WTC11 (cell line): ENCODE measurements at regions not wholly inside any gene's neighbourhood (a gene's known extent, or its start where the extent isn't known, plus 50 kb on each side); places are given as distances from the start of the nearest gene placed in this dataset.

Source experiments
- ATAC-seq: fragments of 200-7000 bp; cut with Tn5 transposase; 2 replicates; pipeline ENCODE4 v1.10.0; 2021; ENCODE audit warnings: mild to moderate bottlenecking, moderate library complexity
- CTCF ChIA-PET: fragments of 300-600 bp; sonication (Branson Sonifier 250); formaldehyde crosslinking; loops from one replicate; lab custom pipeline; 2021; ENCODE audit warnings: antibody characterized with exemption; lab: Charles Lee
- POLR2A ChIA-PET: fragments of 350-600 bp; sonication (Branson Sonifier 250); formaldehyde crosslinking; loops from one replicate; lab custom pipeline; 2021; ENCODE audit warnings: antibody characterized with exemption; lab: Charles Lee
- DNase-seq: peaks from one replicate; pipeline ENCODE4 v3.0.0; 2021; ENCODE audit warnings: low spot score
- H3K27ac Mint-ChIP-seq: 2 replicates; pipeline ENCODE4 v1.8.0; 2021; ENCODE audit warnings: mixed read lengths
- H3K27me3 Mint-ChIP-seq: 2 replicates; pipeline ENCODE4 v1.8.0; 2021; ENCODE audit warnings: low read depth, mild to moderate bottlenecking, moderate library complexity, mixed read lengths
- H3K36me3 Mint-ChIP-seq: 2 replicates; pipeline ENCODE4 v1.8.0; 2021; ENCODE audit warnings: mixed read lengths
- H3K4me1 Mint-ChIP-seq: 2 replicates; pipeline ENCODE4 v1.8.0; 2022; ENCODE audit warnings: mixed read lengths
- H3K4me3 Mint-ChIP-seq: 2 replicates; pipeline ENCODE4 v1.8.0; 2021; ENCODE audit warnings: mild to moderate bottlenecking, moderate library complexity, mixed read lengths
- H3K9me3 Mint-ChIP-seq: 2 replicates; pipeline ENCODE4 v1.8.0; 2021; ENCODE audit warnings: mixed read lengths
- CREM ChIP-seq: sonication (generic); formaldehyde crosslinking; IDR thresholded peaks from 2 replicates; pipeline ENCODE4 v1.8.1; 2022; ENCODE audit warnings: mild to moderate bottlenecking, missing genetic modification reagents, moderate library complexity
- E2F5 ChIP-seq: sonication (generic); formaldehyde crosslinking; IDR thresholded peaks from 2 replicates; pipeline ENCODE4 v1.8.1; 2022; ENCODE audit warnings: mild to moderate bottlenecking, moderate library complexity, missing genetic modification reagents
- EMX1 ChIP-seq: fragments of 250-450 bp; sonication (Bioruptor Pico); IDR thresholded peaks from 2 replicates; pipeline ENCODE4 v1.8.0; 2021; ENCODE audit warnings: mild to moderate bottlenecking
- ESRRA ChIP-seq: sonication (generic); formaldehyde crosslinking; IDR thresholded peaks from 2 replicates; pipeline ENCODE4 v1.8.1; 2022; ENCODE audit warnings: mild to moderate bottlenecking, missing genetic modification reagents, borderline replicate concordance
- FOXJ3 ChIP-seq: sonication (generic); formaldehyde crosslinking; IDR thresholded peaks from 2 replicates; pipeline ENCODE4 v1.9.0; 2021; ENCODE audit warnings: missing genetic modification reagents, mild to moderate bottlenecking, borderline replicate concordance
- GABPB1 ChIP-seq: sonication (generic); formaldehyde crosslinking; IDR thresholded peaks from 2 replicates; pipeline ENCODE4 v1.8.1; 2023; ENCODE audit warnings: mild to moderate bottlenecking, missing genetic modification reagents
- HMGA2 ChIP-seq: fragments of 250-450 bp; sonication (Bioruptor Pico); IDR thresholded peaks from 2 replicates; pipeline ENCODE4 v1.4.0; 2021; ENCODE audit warnings: mild to moderate bottlenecking, moderate library complexity
- IRF2 ChIP-seq: sonication (generic); formaldehyde crosslinking; IDR thresholded peaks from 2 replicates; pipeline ENCODE4 v1.8.0; 2022; ENCODE audit warnings: low read depth, missing genetic modification reagents, borderline replicate concordance
- JUN ChIP-seq: sonication (generic); formaldehyde crosslinking; IDR thresholded peaks from 2 replicates; pipeline ENCODE4 v1.8.0; 2023; ENCODE audit warnings: mild to moderate bottlenecking, missing genetic modification reagents
- NR3C1 ChIP-seq: sonication (generic); formaldehyde crosslinking; conservative IDR thresholded peaks from 2 replicates; pipeline ENCODE4 v1.8.1; 2023; ENCODE audit warnings: low read depth, mild to moderate bottlenecking, missing genetic modification reagents
- SMAD3 ChIP-seq: sonication (generic); formaldehyde crosslinking; IDR thresholded peaks from 2 replicates; pipeline ENCODE4 v1.8.0; 2022; ENCODE audit warnings: missing genetic modification reagents, mild to moderate bottlenecking, borderline replicate concordance
- SOX15 ChIP-seq: fragments of 250-450 bp; sonication (Bioruptor Pico); IDR thresholded peaks from 2 replicates; pipeline ENCODE4 v1.9.0; 2021; ENCODE audit warnings: mild to moderate bottlenecking
- TCF7 ChIP-seq: sonication (generic); formaldehyde crosslinking; IDR thresholded peaks from 2 replicates; pipeline ENCODE4 v1.8.0; 2022; ENCODE audit warnings: mild to moderate bottlenecking, low read depth, missing genetic modification reagents, moderate library complexity
- TEAD1 ChIP-seq: sonication (generic); formaldehyde crosslinking; IDR thresholded peaks from 2 replicates; pipeline ENCODE4 v1.8.0; 2022; ENCODE audit warnings: mild to moderate bottlenecking, missing genetic modification reagents
- TEAD4 ChIP-seq: sonication (generic); formaldehyde crosslinking; IDR thresholded peaks from 2 replicates; pipeline ENCODE4 v1.8.0; 2022; ENCODE audit warnings: mild to moderate bottlenecking, missing genetic modification reagents
- TP53 ChIP-seq: sonication (generic); formaldehyde crosslinking; IDR thresholded peaks from 2 replicates; pipeline ENCODE4 v1.8.1; 2023; ENCODE audit warnings: mild to moderate bottlenecking, missing genetic modification reagents
- ZBTB21 ChIP-seq: sonication (generic); formaldehyde crosslinking; IDR thresholded peaks from 2 replicates; pipeline ENCODE4 v1.8.1; 2023; ENCODE audit warnings: mild to moderate bottlenecking, missing genetic modification reagents, borderline replicate concordance
- ZNF219 ChIP-seq: sonication (generic); formaldehyde crosslinking; IDR thresholded peaks from 2 replicates; pipeline ENCODE4 v1.8.0; 2023; ENCODE audit warnings: missing genetic modification reagents, mild to moderate bottlenecking, borderline replicate concordance
- ZNF317 ChIP-seq: sonication (generic); formaldehyde crosslinking; IDR thresholded peaks from 2 replicates; pipeline ENCODE4 v1.8.1; 2023; ENCODE audit warnings: low read depth, mild to moderate bottlenecking, moderate library complexity, missing genetic modification reagents, borderline replicate concordance
- ZNF416 ChIP-seq: fragments of 250-450 bp; sonication (Bioruptor Pico); IDR thresholded peaks from 2 replicates; pipeline ENCODE4 v1.9.0; 2021; ENCODE audit warnings: mild to moderate bottlenecking, inconsistent platforms
- ZNF425 ChIP-seq: fragments of 250-450 bp; sonication (Bioruptor Pico); conservative IDR thresholded peaks from 2 replicates; pipeline ENCODE4 v1.9.0; 2021; ENCODE audit warnings: mild to moderate bottlenecking
- TF ChIP-seq, protein P1 (sequence below): fragments of 250-450 bp; sonication (Bioruptor Pico); IDR thresholded peaks from 2 replicates; pipeline ENCODE4 v1.9.0; 2021; ENCODE audit warnings: mild to moderate bottlenecking
- TF ChIP-seq, protein P2 (sequence below): sonication (generic); formaldehyde crosslinking; IDR thresholded peaks from 2 replicates; pipeline ENCODE4 v1.8.0; 2022; ENCODE audit warnings: mild to moderate bottlenecking, missing genetic modification reagents
- TF ChIP-seq, protein P3 (sequence below): sonication (generic); formaldehyde crosslinking; IDR thresholded peaks from 2 replicates; pipeline ENCODE4 v1.8.1; 2022; ENCODE audit warnings: low read depth, missing genetic modification reagents, borderline replicate concordance
- TF ChIP-seq, protein P4 (sequence below): sonication (generic); formaldehyde crosslinking; IDR thresholded peaks from 2 replicates; pipeline ENCODE4 v1.8.1; 2022; ENCODE audit warnings: mild to moderate bottlenecking, missing genetic modification reagents, moderate library complexity, borderline replicate concordance
- TF ChIP-seq, protein P5 (sequence below): sonication (generic); formaldehyde crosslinking; IDR thresholded peaks from 2 replicates; pipeline ENCODE4 v1.8.1; 2023; ENCODE audit warnings: mild to moderate bottlenecking, missing genetic modification reagents, borderline replicate concordance

- ATAC-seq: no peak
- no peaks in the 10 kb centered on the region for H3K36me3 Mint-ChIP-seq
- ChIA-PET CTCF (no interaction called here), POLR2A (no interaction called here)
- no peaks in the 10 kb centered on the region for H3K27me3 Mint-ChIP-seq
- H3K27ac Mint-ChIP-seq: no peak overlapping the region
- no peak for DNase-seq
- no peak for TF ChIP-seq CREM
- no peak for TF ChIP-seq ZNF425
- no peak for TF ChIP-seq SOX15
- TF ChIP-seq ZBTB21 (CRISPR knock-in tag): no peak
- TF ChIP-seq, protein P1, sequence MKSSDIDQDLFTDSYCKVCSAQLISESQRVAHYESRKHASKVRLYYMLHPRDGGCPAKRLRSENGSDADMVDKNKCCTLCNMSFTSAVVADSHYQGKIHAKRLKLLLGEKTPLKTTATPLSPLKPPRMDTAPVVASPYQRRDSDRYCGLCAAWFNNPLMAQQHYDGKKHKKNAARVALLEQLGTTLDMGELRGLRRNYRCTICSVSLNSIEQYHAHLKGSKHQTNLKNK (CRISPR knock-in tag): no peak
- TF ChIP-seq TP53: no peak
- TF ChIP-seq, protein P2, sequence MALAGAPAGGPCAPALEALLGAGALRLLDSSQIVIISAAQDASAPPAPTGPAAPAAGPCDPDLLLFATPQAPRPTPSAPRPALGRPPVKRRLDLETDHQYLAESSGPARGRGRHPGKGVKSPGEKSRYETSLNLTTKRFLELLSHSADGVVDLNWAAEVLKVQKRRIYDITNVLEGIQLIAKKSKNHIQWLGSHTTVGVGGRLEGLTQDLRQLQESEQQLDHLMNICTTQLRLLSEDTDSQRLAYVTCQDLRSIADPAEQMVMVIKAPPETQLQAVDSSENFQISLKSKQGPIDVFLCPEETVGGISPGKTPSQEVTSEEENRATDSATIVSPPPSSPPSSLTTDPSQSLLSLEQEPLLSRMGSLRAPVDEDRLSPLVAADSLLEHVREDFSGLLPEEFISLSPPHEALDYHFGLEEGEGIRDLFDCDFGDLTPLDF: no peak
- TF ChIP-seq TCF7 (CRISPR knock-in tag): no peak
- TF ChIP-seq SMAD3 (CRISPR knock-in tag): no peak
- TF ChIP-seq GABPB1 (CRISPR knock-in tag): no peak
- TF ChIP-seq ZNF317 (CRISPR knock-in tag): no peak
- TF ChIP-seq ZNF416: no peak
- TF ChIP-seq IRF2 (CRISPR knock-in tag): no peak
- no peak for TF ChIP-seq HMGA2 (CRISPR knock-in tag)
- TF ChIP-seq, protein P3, sequence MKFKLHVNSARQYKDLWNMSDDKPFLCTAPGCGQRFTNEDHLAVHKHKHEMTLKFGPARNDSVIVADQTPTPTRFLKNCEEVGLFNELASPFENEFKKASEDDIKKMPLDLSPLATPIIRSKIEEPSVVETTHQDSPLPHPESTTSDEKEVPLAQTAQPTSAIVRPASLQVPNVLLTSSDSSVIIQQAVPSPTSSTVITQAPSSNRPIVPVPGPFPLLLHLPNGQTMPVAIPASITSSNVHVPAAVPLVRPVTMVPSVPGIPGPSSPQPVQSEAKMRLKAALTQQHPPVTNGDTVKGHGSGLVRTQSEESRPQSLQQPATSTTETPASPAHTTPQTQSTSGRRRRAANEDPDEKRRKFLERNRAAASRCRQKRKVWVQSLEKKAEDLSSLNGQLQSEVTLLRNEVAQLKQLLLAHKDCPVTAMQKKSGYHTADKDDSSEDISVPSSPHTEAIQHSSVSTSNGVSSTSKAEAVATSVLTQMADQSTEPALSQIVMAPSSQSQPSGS: no peak
- TF ChIP-seq ZNF219: no peak
- no peak for TF ChIP-seq JUN
- H3K9me3 Mint-ChIP-seq: peaks cover 16% of the 10 kb centered on the region
- H3K4me1 Mint-ChIP-seq: peaks cover 10% of the 10 kb centered on the region
- no peak overlapping the region for H3K4me3 Mint-ChIP-seq
Measured at GRCh38 chr21:17427831-17428483, 84.9 kb upstream of the CXADR start.

DNA sequence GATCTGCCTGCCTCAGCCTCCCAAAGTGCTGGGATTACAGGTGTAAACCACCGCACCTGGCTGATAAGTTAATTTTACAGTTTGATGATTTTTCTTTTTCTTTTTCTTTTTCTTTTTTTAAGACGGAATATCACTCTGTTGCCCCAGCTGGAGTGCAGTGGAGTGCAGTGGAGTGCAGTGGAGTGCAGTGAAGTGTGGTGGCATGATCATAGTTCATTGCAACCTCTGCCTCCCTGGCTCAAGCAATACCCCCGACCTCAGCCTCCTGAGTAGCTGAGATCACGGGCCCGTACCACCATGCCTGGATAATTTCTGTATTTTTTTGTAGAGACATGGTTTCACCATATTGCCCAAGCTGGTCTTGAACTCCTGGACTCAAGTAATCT lies 84.4 kb upstream of the CXADR start:
- no peak for ATAC-seq
- CTCF ChIA-PET: no interaction called here
- TF ChIP-seq FOXJ3: no peak
- TF ChIP-seq ZNF219: no peak
- no peak for TF ChIP-seq EMX1 (CRISPR knock-in tag)
- no peak for TF ChIP-seq TEAD4
- TF ChIP-seq TEAD1 (CRISPR knock-in tag): no peak
- TF ChIP-seq, protein P4, sequence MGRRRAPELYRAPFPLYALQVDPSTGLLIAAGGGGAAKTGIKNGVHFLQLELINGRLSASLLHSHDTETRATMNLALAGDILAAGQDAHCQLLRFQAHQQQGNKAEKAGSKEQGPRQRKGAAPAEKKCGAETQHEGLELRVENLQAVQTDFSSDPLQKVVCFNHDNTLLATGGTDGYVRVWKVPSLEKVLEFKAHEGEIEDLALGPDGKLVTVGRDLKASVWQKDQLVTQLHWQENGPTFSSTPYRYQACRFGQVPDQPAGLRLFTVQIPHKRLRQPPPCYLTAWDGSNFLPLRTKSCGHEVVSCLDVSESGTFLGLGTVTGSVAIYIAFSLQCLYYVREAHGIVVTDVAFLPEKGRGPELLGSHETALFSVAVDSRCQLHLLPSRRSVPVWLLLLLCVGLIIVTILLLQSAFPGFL: no peak
- TF ChIP-seq E2F5 (CRISPR knock-in tag): no peak
- TF ChIP-seq ZBTB21 (CRISPR knock-in tag): no peak
- no peak for TF ChIP-seq ESRRA (CRISPR knock-in tag)
- TF ChIP-seq, protein P5, sequence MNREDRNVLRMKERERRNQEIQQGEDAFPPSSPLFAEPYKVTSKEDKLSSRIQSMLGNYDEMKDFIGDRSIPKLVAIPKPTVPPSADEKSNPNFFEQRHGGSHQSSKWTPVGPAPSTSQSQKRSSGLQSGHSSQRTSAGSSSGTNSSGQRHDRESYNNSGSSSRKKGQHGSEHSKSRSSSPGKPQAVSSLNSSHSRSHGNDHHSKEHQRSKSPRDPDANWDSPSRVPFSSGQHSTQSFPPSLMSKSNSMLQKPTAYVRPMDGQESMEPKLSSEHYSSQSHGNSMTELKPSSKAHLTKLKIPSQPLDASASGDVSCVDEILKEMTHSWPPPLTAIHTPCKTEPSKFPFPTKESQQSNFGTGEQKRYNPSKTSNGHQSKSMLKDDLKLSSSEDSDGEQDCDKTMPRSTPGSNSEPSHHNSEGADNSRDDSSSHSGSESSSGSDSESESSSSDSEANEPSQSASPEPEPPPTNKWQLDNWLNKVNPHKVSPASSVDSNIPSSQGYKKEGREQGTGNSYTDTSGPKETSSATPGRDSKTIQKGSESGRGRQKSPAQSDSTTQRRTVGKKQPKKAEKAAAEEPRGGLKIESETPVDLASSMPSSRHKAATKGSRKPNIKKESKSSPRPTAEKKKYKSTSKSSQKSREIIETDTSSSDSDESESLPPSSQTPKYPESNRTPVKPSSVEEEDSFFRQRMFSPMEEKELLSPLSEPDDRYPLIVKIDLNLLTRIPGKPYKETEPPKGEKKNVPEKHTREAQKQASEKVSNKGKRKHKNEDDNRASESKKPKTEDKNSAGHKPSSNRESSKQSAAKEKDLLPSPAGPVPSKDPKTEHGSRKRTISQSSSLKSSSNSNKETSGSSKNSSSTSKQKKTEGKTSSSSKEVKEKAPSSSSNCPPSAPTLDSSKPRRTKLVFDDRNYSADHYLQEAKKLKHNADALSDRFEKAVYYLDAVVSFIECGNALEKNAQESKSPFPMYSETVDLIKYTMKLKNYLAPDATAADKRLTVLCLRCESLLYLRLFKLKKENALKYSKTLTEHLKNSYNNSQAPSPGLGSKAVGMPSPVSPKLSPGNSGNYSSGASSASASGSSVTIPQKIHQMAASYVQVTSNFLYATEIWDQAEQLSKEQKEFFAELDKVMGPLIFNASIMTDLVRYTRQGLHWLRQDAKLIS: no peak
- TF ChIP-seq NR3C1 (CRISPR knock-in tag): no peak

More for the DNA sequence above, 84.4 kb upstream of the CXADR start:
- Mint-ChIP-seq H3K9me3 (peaks cover 16% of the 10 kb centered on the region), H3K4me3 (no peak overlapping the region), H3K4me1 (peaks cover 11% of the 10 kb centered on the region), H3K27me3 (no peaks in the 10 kb centered on the region), H3K36me3 (no peaks in the 10 kb centered on the region), H3K27ac (no peak overlapping the region)
- POLR2A ChIA-PET: no interaction called here
- DNase-seq: no peak
